B cell (primary cell): ENCODE measurements at regions not wholly inside any gene's neighbourhood (a gene's known extent, or its start where the extent isn't known, plus 50 kb on each side); places are given as distances from the start of the nearest gene placed in this dataset.

ENCODE experiments used
- CTCF ChIP-seq: fragments of 200-600 bp; IDR thresholded peaks from one replicate; pipeline ENCODE4 v1.8.0; 2022; ENCODE audit warnings: antibody characterized with exemption, mild to moderate bottlenecking
- EZH2 ChIP-seq: IDR thresholded peaks from 2 replicates; pipeline ENCODE4 v1.6.1; 2012; ENCODE audit warnings: borderline replicate concordance, low read depth, mild to moderate bottlenecking, moderate library complexity, low read length; ENCODE audit not compliant: insufficient read depth, poor library complexity, severe bottlenecking

GRCh38 chr13:76455960-76456359 lies 430.2 kb downstream of the KCTD12 start:
- TF ChIP-seq EZH2 (no peak), CTCF (no peak)
